Adrenal gland (tissue), 5 donors: ENCODE measurements at regions not wholly inside any gene's neighbourhood (a gene's known extent, or its start where the extent isn't known, plus 50 kb on each side); places are given as distances from the start of the nearest gene placed in this dataset.

Experiments
- CTCF ChIP-seq, 6 experiments: fragments of 450-650 bp in 4 of 6; fragments of 200-600 bp in 2 of 6; sonication (generic) in 1 of 6; IDR thresholded peaks; 1 replicate in 5 of 6; 2 replicates in 1 of 6; pipeline versions ENCODE4 v1.5.1 to v1.8.0; 2016 to 2021; ENCODE audit warnings: antibody characterized with exemption in 6 of 6, mild to moderate bottlenecking in 2 of 6, moderate library complexity in 1 of 6
- POLR2A ChIP-seq, 2 donors: fragments of 450-650 bp; IDR thresholded peaks; one replicate each; pipeline ENCODE4 v1.6.1; 2017; ENCODE audit warnings: antibody characterized with exemption in 2 of 2, mild to moderate bottlenecking in 2 of 2, moderate library complexity in 1 of 2
- donor health status: DM: no; HTN: no; CAD: no.

- no peak for TF ChIP-seq POLR2A (IDR thresholded peaks at IDR 0.05)
- TF ChIP-seq CTCF (IDR thresholded peaks at IDR 0.05): no peak
These were observed 1287.7 kb downstream of the SLITRK5 start for GRCh38 chr13:88958821-88959220.
